Stimulated activated CD8-positive, alpha-beta memory T cell treated with anti-CD3 and anti-CD28 coated beads, Interleukin-7, amount 100 ng/mL, for 48 hours (primary cell): ENCODE measurements at regions not wholly inside any gene's neighbourhood (a gene's known extent, or its start where the extent isn't known, plus 50 kb on each side); places are given as distances from the start of the nearest gene placed in this dataset.
"Not testable (repeated sequence)": the region's sequence is repeated elsewhere in the genome, so short reads cannot be mapped to it uniquely, and the experiment has no call there.

ENCODE experiments used
- DNase-seq, 2 donors: peaks; one replicate each; pipeline ENCODE4 v3.0.0-alpha.2; 2020; ENCODE audit warnings: low read depth in 1 of 2; ENCODE audit errors: extremely low read depth in 1 of 2

DNA sequence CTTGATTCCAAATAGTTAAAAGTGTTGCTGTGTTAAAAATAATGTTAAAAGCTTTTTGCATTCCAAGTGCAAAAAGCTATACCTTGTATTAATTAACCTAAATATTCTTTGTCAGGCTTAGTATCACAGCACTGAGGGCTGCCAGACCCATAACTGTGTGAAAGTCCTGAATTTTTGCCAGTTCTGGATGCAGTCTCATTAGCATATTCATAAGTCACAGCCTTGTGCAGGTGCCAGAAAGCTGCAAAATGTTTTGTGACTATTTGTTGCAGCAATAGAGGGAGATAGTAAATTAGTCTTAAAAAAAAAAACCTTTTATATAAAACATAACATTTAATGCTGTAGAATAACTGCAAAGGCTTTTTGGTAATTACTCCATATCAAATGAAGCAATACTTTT is 56.6 kb downstream of the SLITRK1 start:
- no peak for DNase-seq

DNA sequence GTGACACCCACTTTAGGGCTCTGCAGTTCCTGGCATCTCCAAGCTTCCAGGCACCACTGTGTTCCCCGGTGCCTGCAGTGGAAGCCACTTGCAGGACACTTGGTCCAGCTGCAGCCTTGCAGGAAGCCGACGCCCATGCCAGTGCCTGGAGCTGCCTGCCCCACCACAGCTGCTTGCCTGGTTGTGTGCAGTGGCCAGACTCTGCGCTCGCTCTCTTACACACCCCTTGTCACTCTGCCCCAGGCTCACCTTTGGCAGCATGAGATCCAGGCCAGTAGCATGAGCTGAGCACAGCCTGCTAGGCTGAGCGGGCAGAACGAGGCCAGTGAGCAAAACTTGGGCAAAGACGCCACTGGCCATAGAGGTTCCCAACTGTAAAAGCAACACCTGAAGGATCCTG is 57.7 kb downstream of the SLITRK1 start:
- no peak for DNase-seq

DNA sequence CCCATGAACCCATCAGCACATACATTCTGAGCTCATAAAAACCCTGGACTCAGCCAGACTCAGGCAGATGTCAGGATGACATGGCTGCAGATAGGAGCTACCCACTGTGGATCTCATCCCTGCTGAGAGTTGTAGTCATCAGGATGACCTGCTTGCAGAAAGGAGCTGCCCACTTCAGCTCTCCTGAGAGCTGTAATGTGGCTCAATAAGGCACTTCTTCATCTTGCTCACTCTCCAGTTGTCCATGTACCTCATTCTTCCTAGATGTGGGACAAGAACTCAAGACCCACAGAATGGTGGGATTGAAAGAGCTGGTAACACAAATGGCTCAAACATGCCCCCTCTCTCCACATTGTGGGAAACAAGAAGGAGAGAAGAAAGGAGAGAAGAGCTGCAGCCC is 58.2 kb downstream of the SLITRK1 start:
- DNase-seq: no peak

DNA sequence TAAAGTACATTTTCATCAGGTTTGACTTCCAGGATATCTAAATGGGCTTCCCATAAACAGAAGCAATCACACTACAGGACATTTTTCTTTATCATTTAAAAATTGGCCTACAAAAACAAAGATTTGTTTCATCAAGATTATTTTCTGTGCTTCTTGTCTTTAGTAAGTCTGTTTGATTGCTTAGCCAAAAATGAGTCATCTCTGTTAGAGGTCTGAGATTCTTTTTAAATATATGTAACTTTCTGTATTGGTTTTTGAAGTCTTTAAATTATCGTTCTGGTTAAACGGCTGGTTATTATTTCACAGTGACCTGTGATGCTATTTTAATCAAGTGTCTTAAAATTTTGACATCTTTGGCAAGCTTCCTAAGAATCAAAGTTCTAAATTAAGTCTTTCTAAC is 62.7 kb downstream of the SLITRK1 start:
- no peak for DNase-seq

DNA sequence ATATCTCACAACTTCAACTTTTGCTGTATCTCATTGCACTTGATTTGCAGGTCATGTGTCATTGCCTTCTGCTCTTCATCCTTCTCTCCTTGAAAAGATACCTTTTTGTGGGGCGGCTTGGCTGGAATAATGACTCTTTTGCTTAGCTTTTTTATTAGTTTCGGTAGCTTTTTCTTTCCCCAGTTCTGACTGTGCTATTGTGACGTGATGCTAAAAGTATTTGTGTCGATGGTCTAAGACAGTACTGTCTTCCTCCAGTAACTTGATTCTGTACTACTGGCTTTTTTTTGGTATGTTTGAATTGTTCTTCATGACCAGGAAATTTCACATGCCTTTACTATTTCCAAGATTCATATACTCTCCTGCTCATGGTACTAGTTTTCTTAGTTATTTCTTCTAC is 63.1 kb downstream of the SLITRK1 start:
- DNase-seq: no peak

DNA sequence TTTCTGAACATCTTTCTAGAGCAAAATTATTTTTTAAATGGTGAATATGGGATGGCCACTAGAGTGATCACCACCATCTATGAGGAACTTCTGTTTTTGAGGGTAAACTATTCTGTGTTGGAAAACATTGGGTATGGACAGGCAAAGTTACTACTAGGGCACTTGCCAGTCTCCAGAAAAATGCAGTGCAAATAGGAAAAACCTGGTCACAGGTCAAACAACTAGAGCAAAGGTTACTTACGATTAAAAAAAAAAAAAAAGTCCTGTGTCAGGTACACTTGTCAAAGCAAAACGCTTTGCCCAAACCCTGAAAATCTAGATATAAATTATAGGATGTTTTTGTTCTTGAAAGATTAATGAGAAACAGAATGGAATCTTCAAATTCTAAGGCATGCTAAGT is 66.2 kb downstream of the SLITRK1 start:
- no peak for DNase-seq

DNA sequence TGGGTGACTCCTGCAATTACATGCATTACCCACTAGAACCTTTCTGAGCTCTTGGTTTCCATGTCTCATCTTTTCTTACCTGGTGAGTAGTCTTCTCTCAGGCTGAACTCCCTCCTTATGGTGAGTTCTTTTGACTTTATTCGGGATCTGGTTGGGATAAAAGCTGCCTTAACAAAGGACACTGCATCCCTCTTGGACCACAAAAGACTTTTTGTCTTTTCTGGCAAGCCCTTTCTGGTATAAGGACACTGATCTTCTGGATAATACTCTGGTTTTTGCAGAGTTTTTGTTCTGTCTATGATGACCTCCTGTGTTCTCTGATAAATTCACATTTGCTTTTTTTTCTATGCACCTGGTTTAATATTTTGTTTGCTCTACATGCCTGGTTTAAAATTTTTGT is 66.7 kb downstream of the SLITRK1 start:
- DNase-seq: no peak

DNA sequence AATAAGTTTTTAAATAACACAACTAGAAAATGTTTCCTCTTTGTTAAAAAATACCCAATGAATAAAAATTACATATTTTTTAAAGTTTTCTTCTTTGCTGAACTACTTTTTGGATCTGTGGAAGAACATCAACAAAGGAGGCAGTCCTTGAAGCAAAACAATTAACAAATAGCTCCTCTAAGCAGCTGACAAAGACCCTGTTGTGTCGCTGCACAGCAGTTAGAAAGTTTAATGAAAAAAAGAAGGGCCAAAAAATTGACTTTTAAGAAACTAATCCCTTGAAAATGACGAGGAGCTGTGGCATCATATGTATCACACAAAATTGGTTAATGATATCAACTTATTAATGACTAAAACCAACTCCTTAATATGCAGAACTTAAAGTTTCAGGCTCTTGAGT is 72.1 kb downstream of the SLITRK1 start:
- no peak for DNase-seq

DNA sequence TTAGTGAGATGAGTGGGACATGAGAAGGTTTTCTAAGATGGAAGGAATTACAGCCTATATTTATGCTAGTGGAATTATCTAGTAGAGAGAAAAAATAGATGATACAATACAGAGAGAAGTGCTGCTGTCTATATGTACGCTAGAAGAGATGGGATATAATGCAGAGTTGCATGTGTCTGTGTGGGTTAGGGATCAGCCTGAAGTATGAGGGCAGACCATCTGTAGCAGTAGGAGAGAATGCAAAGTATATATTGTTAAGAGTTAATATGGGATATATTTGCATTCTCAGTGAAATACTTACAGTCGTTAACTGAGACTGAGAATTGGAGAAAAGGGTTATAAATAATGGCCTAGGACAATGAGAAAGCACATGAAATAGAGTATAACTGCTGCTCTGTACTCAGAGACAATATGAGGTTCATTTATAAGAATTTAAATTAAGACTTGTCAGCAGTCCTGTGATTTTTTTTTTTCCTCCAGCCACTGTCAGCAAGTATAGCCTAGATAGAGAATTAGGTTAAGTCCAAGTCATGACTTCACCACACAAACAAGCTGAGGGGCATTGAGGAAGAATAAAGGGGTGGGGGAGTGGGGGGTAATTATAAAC is 77.8 kb downstream of the SLITRK1 start:
- DNase-seq: no peak

DNA sequence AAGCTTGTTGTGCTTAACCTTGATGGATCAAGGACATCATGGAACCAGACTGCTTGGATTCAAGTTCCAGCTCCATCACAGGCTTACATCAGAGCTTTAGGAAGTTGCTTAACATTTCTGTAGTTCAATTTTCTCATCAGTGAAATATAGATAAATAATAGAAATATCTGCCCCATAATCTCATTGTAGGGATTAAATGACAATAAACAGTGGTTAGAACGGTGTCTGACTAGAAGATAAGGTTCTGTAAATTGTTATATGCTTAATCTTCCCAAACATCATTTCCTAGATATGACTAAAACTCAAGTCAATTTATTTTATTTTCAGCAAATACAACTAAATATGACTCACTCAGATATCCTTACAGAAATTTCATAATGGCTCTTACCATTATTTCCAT is 83.5 kb downstream of the SLITRK1 start:
- no peak for DNase-seq

DNA sequence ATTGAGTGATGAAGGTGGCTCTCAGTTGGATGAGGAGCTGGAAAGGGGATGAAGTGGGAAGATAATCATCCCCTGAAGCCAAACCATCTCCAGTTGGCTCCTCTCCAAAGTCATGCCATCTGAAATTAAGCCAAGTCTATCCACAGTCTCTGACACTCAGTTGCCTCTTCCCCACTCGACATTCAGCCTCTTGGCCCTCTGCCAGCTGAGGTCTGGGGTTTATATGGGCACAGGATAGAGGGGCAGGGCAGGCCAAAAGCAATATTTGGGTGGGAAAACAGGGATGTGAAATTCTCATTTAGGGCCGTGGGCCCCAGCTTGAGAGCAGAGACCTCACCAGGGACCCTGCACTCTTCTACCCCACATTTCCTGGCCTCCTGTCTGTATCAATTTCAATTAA is 85.9 kb downstream of the SLITRK1 start:
- DNase-seq: no peak

DNA sequence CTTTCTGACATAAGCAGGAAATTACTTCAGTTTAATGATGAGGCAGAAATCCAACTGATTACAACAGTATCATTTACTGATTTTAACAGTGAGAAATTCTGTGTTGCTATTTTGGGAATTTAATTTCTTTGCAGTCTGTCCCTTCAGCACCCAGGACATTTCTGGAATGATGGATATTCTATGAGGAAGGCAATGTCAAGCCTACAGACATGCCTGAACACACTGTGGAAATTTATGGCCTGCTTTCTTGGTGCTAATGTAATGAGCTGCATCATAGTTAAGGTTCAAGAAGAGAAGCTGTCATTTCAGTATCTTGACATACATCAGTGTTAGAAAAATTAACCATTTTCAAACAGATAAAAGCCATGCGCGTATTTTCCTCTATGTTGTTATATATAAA is 87.7 kb downstream of the SLITRK1 start:
- DNase-seq: no peak

DNA sequence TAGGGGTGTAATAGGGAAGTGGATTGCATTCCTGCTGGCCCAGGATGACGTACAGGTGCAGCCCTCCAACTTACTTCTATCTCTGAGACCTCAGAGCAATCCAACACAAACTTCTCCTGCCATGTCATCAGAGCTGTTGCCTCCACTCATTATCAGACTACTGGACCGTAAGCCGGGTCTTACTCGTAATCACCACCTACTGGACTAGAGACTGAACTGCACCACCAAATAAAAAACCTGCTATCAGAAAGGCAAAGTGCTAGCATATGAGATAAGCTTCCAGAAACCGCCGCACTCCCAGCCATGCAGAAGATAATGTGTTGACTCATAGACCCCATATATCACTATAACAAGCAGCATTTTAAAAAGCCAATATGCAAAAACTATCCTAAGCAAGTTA is 102.0 kb downstream of the SLITRK1 start:
- no peak for DNase-seq

DNA sequence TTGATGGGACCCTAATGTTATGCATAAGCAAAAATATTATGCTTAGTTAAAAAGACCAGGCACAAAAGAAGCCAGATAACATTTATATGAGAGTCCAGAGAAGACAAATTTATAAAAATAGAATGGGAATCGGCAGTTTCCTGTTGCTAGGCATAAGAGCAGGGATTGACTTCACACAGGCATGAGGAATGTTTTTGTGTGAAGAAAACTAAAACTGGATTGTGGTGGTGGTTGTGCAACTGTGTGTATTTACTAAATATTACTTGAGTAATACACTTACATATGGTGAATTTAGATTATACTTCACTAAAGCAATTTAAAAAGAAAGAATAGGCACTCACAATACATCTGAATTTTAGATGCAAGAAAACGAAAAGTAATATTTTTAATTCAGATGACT is 108.3 kb downstream of the SLITRK1 start:
- DNase-seq: no peak

DNA sequence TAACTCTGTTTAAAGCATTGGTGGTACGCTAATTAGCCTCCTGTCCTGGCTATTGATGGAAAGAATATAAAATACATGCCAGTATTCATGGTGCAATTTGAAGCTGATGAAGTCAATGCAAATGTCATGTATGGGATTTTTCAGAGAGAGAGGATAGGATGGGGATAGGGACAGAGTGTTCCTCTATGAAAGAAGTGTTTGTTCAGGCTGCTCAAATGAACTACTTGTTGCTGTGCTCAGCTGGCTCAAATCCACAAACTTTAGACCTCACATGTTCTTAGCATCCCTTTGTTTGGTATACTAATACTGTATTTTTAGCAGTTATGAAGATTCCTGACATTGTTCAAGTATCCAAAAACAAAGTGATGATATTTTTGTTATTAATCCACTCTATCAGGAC is 116.5 kb downstream of the SLITRK1 start:
- no peak for DNase-seq

DNA sequence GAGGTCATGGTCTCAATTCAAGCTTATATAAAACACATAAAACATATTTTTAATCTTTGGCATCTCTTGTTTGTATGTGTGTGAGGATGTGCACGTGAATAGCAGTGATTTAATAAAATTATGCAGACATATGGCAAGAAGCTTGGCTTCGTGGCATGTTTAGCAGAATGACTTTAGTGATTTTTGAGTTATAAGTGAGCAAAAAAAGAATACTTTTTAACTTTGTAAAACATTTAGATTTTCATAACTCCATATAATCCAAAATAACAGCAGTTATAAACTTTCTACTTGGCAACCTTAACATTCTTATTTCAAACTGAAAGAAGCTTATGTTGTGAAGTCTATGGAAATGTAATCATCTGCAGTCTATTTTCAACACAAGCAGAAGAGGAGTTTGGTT is 120.6 kb downstream of the SLITRK1 start:
- DNase-seq: no peak

DNA sequence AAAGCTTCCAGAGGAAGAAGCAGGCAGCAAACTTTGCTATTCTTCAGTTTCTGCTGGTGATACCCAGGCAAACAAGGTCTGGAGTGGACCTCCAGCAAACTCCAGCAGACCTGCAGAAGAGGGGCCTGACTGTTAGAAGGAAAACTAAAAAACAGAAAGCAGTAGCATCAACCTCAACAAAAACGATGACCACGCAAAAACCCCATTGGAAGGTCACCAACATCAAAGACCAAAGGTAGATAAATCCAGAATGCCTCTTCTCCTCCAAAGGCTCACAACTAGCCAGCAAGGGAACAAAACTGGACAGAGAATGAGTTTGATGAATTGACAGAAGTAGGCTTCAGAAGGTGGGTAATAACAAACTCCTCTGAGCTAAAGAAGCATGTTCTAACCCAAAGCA is 127.1 kb downstream of the SLITRK1 start:
- DNase-seq: not testable (repeated sequence)

DNA sequence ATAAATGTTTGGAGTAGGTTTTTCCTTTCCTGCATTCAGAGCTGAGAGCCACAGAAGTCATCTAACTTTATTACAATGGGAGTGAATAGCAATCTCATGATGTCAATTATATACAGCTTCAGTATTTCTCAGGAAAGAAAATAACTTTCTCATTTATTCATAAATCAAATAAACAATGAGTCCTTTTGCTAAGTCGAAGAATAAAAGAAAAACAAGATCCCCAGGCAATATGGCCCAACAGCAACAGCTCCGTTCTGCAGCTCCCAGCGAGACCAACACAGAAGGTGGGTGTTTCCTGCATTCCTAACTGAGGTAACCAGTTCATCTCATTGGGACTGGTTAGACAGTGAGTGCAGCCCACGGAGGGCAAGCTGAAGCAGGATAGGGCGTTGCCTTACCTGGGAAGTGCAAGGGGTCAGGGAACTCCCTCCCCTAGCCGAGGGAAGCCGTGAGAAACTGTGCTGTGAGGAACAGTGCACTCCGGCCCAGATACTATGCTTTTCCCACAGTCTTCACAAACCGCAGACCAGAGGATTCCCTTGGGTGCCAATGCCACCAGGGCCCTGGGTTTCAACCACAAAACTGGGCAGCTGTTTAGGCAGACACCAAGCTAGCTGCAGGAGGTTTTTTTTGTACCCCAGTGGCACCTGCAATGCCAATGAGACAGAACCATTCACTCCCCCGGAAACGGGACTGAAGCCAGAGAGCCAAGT is 128.2 kb downstream of the SLITRK1 start:
- no peak for DNase-seq

DNA sequence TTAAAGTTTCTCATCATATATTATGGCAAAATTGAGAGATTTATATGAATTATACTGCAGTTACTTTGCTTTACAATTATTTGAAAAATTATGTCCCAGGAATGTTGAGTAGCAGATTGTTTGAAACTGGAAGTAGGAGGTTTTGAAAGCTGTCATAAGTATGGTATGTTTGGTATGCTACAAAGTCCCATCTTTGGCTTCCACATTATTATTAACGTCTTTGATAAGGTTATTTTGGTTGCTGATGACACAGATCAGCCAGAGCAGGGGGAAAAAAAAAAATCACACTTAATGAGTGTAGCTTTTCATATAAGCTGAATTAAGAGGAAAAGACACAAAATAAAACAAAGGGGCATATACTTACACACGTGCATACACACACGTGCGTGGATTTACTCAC is 130.1 kb downstream of the SLITRK1 start:
- no peak for DNase-seq

DNA sequence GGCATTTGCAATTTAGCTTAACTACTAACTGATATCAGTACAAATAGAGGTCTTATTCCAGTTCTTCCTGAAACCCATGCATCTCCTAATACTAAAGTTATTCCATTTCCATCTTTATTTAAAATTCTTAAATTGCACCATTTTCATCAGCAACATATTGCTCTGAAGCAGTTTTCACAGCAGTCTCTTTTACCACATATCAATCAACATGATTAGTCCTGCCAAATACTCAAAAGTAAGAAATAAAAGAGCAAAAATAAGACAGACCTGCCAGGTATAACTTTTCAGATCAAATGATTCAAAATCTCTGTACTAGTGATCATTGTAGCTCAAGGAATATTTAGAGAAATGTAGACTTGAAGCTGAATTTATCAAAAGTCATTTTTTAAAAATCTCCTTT is 141.7 kb downstream of the SLITRK1 start:
- no peak for DNase-seq

DNA sequence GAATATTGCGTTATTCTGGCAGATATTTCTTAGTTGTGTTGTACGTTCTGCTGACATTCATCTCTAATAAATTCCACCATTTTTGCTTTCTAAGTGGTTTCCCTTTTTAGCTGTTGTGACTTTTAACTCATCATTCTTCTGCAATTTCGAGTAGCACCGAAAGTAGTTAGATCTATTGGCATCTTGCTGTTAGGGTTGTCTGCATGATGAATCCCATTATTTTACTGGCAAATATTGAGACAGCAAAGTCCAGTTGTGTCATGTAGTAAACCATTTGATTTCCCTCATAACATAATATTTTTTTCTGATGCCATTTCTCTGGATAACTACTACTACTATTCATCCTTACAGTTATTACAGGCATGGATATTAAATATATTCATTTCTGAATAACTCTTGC is 143.9 kb downstream of the SLITRK1 start:
- no peak for DNase-seq

DNA sequence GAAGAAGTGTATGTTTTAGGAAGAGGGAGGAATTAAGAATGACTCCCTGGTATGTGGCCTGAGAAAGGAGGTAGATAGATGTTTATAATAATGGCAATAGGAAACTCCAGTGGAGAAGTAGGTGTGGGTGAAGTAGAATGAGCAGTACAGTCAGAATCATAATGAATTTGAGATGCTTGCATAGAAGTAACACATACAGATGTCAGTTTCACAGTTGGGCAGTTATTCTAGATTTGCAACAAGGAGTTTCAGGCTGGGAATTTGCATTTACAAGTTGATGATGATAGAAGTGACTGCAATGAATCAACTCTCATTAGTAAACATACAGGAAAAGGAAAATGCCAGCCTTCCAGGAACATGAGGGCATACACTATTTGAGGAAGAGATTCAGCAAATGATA is 149.0 kb downstream of the SLITRK1 start:
- no peak for DNase-seq

DNA sequence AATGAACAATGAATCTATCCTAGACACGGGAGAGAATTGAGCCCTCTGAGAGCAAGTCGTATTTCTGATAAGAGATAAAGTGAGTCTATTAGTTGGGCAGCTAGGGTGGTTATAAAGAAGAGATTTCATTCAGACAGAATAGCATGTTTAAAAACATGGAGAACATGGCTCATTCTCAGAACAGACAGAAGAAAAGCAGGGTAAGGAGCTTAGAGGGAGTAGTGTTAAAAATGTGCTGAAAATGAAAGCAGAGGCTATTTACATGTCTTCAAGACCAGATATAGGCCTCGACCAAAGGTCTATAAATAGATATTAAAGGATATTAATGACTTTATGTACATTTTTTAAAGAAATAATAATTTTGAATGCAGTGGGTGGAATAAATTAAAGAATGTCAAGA is 149.5 kb downstream of the SLITRK1 start:
- DNase-seq: no peak
